ES-I3 (cell line): ENCODE measurements at regions not wholly inside any gene's neighbourhood (a gene's known extent, or its start where the extent isn't known, plus 50 kb on each side); places are given as distances from the start of the nearest gene placed in this dataset.
"Not testable (repeated sequence)": the region's sequence is repeated elsewhere in the genome, so short reads cannot be mapped to it uniquely, and the experiment has no call there.

Source experiments
- H3K36me3 ChIP-seq: 2 replicates; pipeline ENCODE4 v1.6.1; 2013; ENCODE audit warnings: mild to moderate bottlenecking, low read length, control low read depth, moderate library complexity; ENCODE audit not compliant: insufficient read depth
- H3K4me1 ChIP-seq: 2 replicates; pipeline ENCODE4 v1.6.1; 2013; ENCODE audit warnings: mild to moderate bottlenecking, control low read depth, low read length; ENCODE audit not compliant: insufficient read depth
- H3K9ac ChIP-seq: 2 replicates; pipeline ENCODE4 v1.6.1; 2013; ENCODE audit warnings: low read depth, mild to moderate bottlenecking, low read length, moderate library complexity
- H3K9me3 ChIP-seq: 2 replicates; pipeline ENCODE4 v1.6.1; 2013; ENCODE audit warnings: mild to moderate bottlenecking, low read length, moderate library complexity; ENCODE audit not compliant: control insufficient read depth, insufficient read depth

GRCh38 chr16:65822148-65822547, 544.3 kb upstream of the CDH5 start:
- no peaks in the 10 kb centered on the region for H3K36me3 ChIP-seq
- peaks cover 3% of the 10 kb centered on the region; the same call in 1 of the 2 replicates for H3K9me3 ChIP-seq
- H3K9ac ChIP-seq, result no peak overlapping the region
- peaks cover 12% of the 10 kb centered on the region for H3K4me1 ChIP-seq

DNA sequence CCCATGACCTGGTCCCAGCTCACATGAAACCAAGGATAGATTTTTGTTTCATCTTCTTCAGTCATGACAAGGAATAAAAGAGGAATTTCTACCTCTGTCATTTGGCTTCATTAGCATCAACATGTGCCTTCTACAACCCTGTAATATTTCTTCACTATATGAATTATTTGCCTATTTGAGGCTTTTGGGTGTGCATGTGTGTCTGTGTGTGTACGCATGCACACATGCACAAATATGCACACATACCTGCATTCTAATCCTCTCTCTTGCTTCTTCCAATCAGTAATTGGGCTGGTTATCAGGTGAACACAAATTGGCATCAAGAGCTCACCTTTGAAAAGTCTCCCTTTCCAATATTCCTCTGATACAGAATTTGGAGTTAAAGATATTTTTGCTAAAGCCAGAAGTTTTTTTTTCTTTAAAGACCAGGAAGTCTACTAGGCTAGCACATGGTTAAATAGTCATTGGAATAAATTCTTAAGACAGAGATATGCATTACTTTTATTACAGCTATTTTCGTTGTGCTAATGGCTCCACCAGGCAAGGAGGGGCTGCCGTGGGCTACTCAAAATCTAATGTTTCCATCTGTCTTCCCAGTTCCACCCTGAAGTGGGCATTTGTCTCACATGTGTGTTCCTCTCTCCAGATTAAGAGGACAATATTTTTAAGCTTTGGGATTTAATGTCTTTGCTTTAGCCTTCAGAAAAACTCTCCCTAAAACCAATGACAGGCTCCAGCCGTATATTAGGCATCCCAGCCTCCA, 547.2 kb upstream of the CDH5 start:
- Histone ChIP-seq H3K4me1 (peaks cover 15% of the 10 kb centered on the region), H3K9me3 (peaks cover 3% of the 10 kb centered on the region; the same call in 1 of the 2 replicates), H3K9ac (no peak overlapping the region), H3K36me3 (no peaks in the 10 kb centered on the region)

GRCh38 chr16:65817799-65818198, 548.7 kb upstream of the CDH5 start:
- Histone ChIP-seq H3K4me1 (peaks cover 15% of the 10 kb centered on the region), H3K9me3 (peaks cover 3% of the 10 kb centered on the region; the same call in 1 of the 2 replicates), H3K9ac (no peak overlapping the region), H3K36me3 (no peaks in the 10 kb centered on the region)

DNA sequence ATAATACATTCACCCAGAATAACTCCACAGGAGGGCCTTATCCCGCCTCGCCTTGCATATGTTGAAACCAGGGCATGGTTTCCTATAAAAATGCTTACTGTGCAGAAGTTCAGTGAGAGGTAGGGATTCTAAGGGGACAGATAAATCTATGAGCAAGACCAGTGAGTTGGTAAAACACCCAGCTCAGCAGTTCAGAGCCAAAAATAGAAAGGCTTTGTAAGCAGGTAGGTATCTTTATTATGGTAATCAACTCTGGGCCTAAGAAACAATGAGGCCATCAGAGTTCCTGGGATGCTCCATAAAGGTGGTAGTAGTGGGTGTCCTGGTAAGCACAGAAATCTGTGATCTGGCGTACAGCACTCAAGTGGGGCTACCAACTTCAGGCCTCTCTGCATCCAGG, 549.4 kb upstream of the CDH5 start:
- H3K36me3 ChIP-seq, result no peaks in the 10 kb centered on the region
- H3K4me1 ChIP-seq, result peaks cover 15% of the 10 kb centered on the region
- H3K9ac ChIP-seq, result no peak overlapping the region
- 0 out of 2 replicates have a peak, but pooled peaks cover under 1% of the 10 kb centered on the region for H3K9me3 ChIP-seq

DNA sequence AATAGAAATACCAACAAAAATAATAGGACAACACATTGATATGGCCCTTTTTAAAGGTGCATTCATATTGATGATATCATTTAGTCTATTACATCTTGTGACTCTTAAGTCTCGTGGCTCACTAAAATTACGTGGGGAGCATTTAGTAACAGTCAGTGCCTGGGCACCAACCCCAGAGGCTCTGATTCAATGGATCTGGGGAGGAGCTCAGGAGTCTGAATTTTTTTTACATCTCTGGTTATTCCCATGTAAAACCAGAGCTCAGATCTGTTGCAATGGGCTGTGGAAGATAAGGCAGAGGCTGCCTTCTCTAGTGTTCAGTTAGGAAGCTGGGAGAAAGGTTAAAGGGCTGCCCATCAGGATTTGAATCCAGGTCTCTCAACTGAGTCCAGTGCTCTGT, 549.9 kb upstream of the CDH5 start:
- Histone ChIP-seq H3K9me3 (no peaks in the 10 kb centered on the region), H3K36me3 (no peaks in the 10 kb centered on the region), H3K4me1 (peaks cover 15% of the 10 kb centered on the region), H3K9ac (no peak overlapping the region)

GRCh38 chr16:65815707-65816106, 550.8 kb upstream of the CDH5 start:
- Histone ChIP-seq H3K36me3 (no peaks in the 10 kb centered on the region), H3K4me1 (peaks cover 15% of the 10 kb centered on the region), H3K9me3 (no peaks in the 10 kb centered on the region), H3K9ac (no peak overlapping the region)

GRCh38 chr16:65813879-65814278, 552.6 kb upstream of the CDH5 start:
- not testable (repeated sequence) for H3K9ac ChIP-seq, H3K36me3 ChIP-seq, H3K9me3 ChIP-seq
- H3K4me1 ChIP-seq, result peaks cover 15% of the 10 kb centered on the region

DNA sequence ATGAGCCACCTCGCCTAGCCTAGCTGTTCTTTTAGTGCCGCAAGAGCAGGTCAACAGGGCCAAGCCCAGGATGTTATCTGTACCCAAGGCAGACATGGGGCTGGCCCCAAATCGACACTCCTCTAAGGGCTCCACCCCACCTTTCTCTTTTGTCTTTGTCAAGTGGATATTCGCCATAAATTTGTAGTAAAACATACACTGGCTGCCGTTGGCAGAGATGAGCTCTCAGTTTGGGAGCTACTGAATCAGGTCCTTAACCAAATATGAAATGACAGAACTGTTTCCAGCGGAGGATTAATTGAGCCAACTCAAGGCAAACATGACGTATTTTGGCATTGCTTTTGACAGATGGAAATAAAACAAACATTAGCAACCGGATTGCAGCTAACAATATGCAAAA, 556.9 kb upstream of the CDH5 start:
- no peaks in the 10 kb centered on the region for H3K9me3 ChIP-seq
- H3K9ac ChIP-seq, result no peak overlapping the region
- H3K36me3 ChIP-seq, result no peaks in the 10 kb centered on the region
- no peaks in the 10 kb centered on the region for H3K4me1 ChIP-seq

- Histone ChIP-seq H3K4me1 (no peaks in the 10 kb centered on the region), H3K9ac (no peak overlapping the region), H3K9me3 (no peaks in the 10 kb centered on the region), H3K36me3 (no peaks in the 10 kb centered on the region)
Observed at GRCh38 chr16:65808790-65809189, 557.7 kb upstream of the CDH5 start.

DNA sequence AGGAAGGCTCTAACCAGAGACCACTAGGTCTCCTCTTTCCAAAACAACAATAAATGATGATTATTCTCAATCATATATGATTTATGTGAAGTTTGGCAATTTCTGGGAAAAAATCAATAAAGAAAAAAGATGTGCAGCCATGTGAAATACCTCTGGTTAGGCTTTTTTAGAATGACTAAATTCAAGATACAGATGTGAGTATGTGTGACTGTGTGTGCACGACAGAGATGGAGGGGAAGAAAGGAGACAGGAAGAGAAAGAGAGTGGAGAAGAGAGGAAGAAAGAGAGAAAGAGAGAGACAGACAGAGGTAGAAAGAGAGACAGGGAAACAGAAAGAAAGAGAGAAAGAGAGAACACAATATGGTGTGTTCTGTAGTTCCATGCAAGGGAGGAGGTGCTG, 558.6 kb upstream of the CDH5 start:
- Histone ChIP-seq H3K9me3 (no peaks in the 10 kb centered on the region), H3K4me1 (no peaks in the 10 kb centered on the region), H3K36me3 (no peaks in the 10 kb centered on the region), H3K9ac (no peak overlapping the region)

GRCh38 chr16:65805704-65806103, 560.8 kb upstream of the CDH5 start:
- H3K9me3 ChIP-seq, H3K36me3 ChIP-seq, H3K9ac ChIP-seq, H3K4me1 ChIP-seq: not testable (repeated sequence)

GRCh38 chr16:65796481-65796880, 570.0 kb upstream of the CDH5 start:
- H3K9ac ChIP-seq, result no peak overlapping the region
- H3K9me3 ChIP-seq, result no peaks in the 10 kb centered on the region
- H3K4me1 ChIP-seq, result no peaks in the 10 kb centered on the region
- H3K36me3 ChIP-seq, result no peaks in the 10 kb centered on the region

GRCh38 chr16:65794973-65795372, 571.5 kb upstream of the CDH5 start:
- Histone ChIP-seq H3K4me1 (no peaks in the 10 kb centered on the region), H3K36me3 (no peaks in the 10 kb centered on the region), H3K9ac (no peak overlapping the region), H3K9me3 (no peaks in the 10 kb centered on the region)

- Histone ChIP-seq H3K9ac (no peak overlapping the region), H3K36me3 (no peaks in the 10 kb centered on the region), H3K9me3 (no peaks in the 10 kb centered on the region), H3K4me1 (no peaks in the 10 kb centered on the region)
Observed at GRCh38 chr16:65793781-65794180, 572.7 kb upstream of the CDH5 start.

DNA sequence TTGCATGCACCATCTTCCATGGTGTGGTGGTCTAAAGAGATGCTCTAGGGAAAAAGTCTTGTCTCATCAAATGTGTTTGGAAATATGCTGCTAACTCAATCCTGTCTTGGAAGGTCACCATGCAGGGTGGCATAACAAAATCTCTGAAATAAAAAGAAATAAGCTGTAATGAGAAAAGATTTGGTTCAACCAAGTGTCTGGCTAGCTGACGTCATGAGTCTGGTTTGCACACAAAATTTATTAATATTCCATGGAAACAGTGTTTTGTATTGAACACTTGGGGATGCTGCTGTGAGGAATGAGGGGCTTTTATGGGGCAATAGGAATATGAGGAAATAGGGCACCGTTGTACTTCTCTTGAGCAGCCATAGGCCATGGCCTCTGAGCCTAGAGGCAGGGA, 575.7 kb upstream of the CDH5 start:
- no peaks in the 10 kb centered on the region for H3K36me3 ChIP-seq

More for the DNA sequence above, 575.7 kb upstream of the CDH5 start:
- no peaks in the 10 kb centered on the region for H3K9me3 ChIP-seq
- H3K9ac ChIP-seq, result no peak overlapping the region
- no peaks in the 10 kb centered on the region for H3K4me1 ChIP-seq
